Colonic mucosa (tissue), 4 donors: ENCODE measurements at regions not wholly inside any gene's neighbourhood (a gene's known extent, or its start where the extent isn't known, plus 50 kb on each side); places are given as distances from the start of the nearest gene placed in this dataset.

Experiments used
- DNase-seq: peaks from one replicate; pipeline ENCODE4 v3.0.0-alpha.2; 2020
- H3K27ac ChIP-seq: fragments of 200-600 bp; one replicate; pipeline ENCODE4 v1.8.0; 2021
- H3K27me3 ChIP-seq: fragments of 200-600 bp; one replicate; pipeline ENCODE4 v1.8.0; 2021
- H3K36me3 ChIP-seq: fragments of 200-600 bp; one replicate; pipeline ENCODE4 v1.8.0; 2021
- H3K4me1 ChIP-seq: fragments of 200-600 bp; one replicate; pipeline ENCODE4 v1.8.0; 2021; ENCODE audit warnings: mild to moderate bottlenecking
- H3K4me3 ChIP-seq: fragments of 200-600 bp; one replicate; pipeline ENCODE4 v1.8.0; 2021
- H3K9ac ChIP-seq, 2 donors: one replicate each; pipeline ENCODE4 v1.7.0; 2013; ENCODE audit warnings: control low read depth in 2 of 2, low read depth in 2 of 2, low read length in 2 of 2
- H3K9me3 ChIP-seq: fragments of 200-600 bp; one replicate; pipeline ENCODE4 v1.8.0; 2021
- CTCF ChIP-seq: fragments of 200-600 bp; IDR thresholded peaks from one replicate; pipeline ENCODE4 v1.8.0; 2022; ENCODE audit warnings: antibody characterized with exemption, mild to moderate bottlenecking
- intact Hi-C: fragments of 100-400 bp; cut with DNase I; formaldehyde crosslinking; loops from one replicate; pipeline ENCODE4 v1.14.1; 2022
- donor health status: healthy.
- donor health status: DM: no; HTN: no; CAD: no.
- donor health status: DM: no; HTN: no; CAD: no.

GRCh38 chr9:85263288-85263687 lies 478.5 kb downstream of the AGTPBP1 start:
- no peak overlapping the region for H3K27ac ChIP-seq
- intact Hi-C loops: no loop called here

DNA sequence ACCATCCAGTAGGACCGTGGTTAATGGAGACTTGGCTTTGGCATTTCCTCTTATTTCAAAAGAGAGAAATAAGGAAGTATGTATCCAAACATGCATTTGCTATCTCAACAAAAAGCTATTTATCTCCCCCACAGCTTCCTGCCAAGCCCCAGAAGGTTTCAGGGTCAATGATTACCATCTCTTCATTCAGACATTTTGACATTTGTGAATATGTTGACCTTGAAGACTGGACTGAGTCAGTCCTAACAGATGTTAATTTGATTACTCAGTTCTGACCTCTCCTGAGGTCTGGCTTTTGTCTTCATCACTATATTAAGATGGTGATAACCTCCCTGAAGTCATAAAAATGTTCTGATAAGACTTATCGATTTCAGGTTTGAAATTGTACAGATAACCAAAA lies 479.4 kb downstream of the AGTPBP1 start:
- H3K9me3 ChIP-seq: no peaks in the 10 kb centered on the region
- DNase-seq: no peak

More at GRCh38 chr9:85263288-85263687, 478.5 kb downstream of the AGTPBP1 start:
- H3K4me1 ChIP-seq: no peaks in the 10 kb centered on the region
- TF ChIP-seq CTCF: no peak
- no peak overlapping the region for H3K4me3 ChIP-seq
- no peaks in the 10 kb centered on the region for H3K9me3 ChIP-seq
- no peaks in the 10 kb centered on the region for H3K27me3 ChIP-seq
- H3K36me3 ChIP-seq: no peaks in the 10 kb centered on the region
- DNase-seq: no peak
- no peak overlapping the region for H3K9ac ChIP-seq

GRCh38 chr9:85260275-85260845 lies 481.4 kb downstream of the AGTPBP1 start:
- Histone ChIP-seq H3K9me3 (no peaks in the 10 kb centered on the region), H3K4me3 (no peak overlapping the region), H3K36me3 (no peaks in the 10 kb centered on the region), H3K27me3 (no peaks in the 10 kb centered on the region), H3K4me1 (no peaks in the 10 kb centered on the region), H3K9ac (no peak overlapping the region), H3K27ac (no peak overlapping the region)
- intact Hi-C loops: no loop called here
- no peak for DNase-seq
- TF ChIP-seq CTCF: no peak

More for the DNA sequence above, 479.4 kb downstream of the AGTPBP1 start:
- Histone ChIP-seq H3K4me1 (no peaks in the 10 kb centered on the region), H3K27me3 (no peaks in the 10 kb centered on the region), H3K36me3 (no peaks in the 10 kb centered on the region), H3K9ac (no peak overlapping the region), H3K4me3 (no peak overlapping the region), H3K27ac (no peak overlapping the region)
- intact Hi-C loops: no loop called here
- TF ChIP-seq CTCF: no peak

DNA sequence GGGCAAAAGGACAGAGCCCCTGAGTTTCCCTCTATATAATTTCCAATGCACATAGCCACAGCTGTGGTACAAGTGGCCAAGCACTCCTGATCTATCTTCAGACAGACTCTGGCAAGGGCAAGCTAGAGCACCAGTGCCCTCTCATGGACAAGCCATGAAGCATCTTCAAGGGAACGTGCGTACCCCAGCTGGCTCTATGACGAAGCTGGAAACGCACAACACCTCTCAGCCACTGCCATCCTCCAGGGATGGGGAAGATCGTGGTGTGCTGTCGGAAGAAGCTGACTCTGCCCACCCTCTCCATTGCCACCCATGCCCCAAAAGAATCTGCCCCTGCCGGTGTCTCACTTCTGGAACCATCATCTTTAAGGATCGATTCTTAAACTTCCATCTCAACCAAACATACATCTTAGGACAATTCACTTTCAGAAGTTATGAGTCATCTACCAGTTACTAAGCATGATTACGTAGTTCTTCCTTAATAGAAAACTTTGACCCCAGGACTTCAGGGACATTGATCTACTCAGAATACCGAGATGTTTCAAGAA lies 482.9 kb downstream of the AGTPBP1 start:
- intact Hi-C loops: loop anchor here (5.0 kb wide), 1 partner anchor 862 kb away; no protein-coding TSS in a partner anchor
- H3K9ac ChIP-seq: no peak overlapping the region
- DNase-seq: peak; percentile 50

GRCh38 chr9:85258236-85258635 lies 483.5 kb downstream of the AGTPBP1 start:
- no peaks in the 10 kb centered on the region for H3K9me3 ChIP-seq
- DNase-seq: peak; percentile 59
- no peaks in the 10 kb centered on the region for H3K4me1 ChIP-seq
- TF ChIP-seq CTCF: no peak
- H3K27me3 ChIP-seq: no peaks in the 10 kb centered on the region
- H3K4me3 ChIP-seq: no peak overlapping the region
- no peaks in the 10 kb centered on the region for H3K36me3 ChIP-seq
- no peak overlapping the region for H3K27ac ChIP-seq
- intact Hi-C loops: loop anchor here (5.0 kb wide), 1 partner anchor 861 kb away; no protein-coding TSS in a partner anchor
- H3K9ac ChIP-seq: no peak overlapping the region

More for the DNA sequence above, 482.9 kb downstream of the AGTPBP1 start:
- H3K4me1 ChIP-seq: no peaks in the 10 kb centered on the region
- H3K4me3 ChIP-seq: no peak overlapping the region
- no peaks in the 10 kb centered on the region for H3K9me3 ChIP-seq
- peak; percentile 22 for TF ChIP-seq CTCF
- no peaks in the 10 kb centered on the region for H3K27me3 ChIP-seq
- H3K36me3 ChIP-seq: no peaks in the 10 kb centered on the region
- H3K27ac ChIP-seq: no peak overlapping the region
